HG02885 (cell line): ENCODE measurements at regions not wholly inside any gene's neighbourhood (a gene's known extent, or its start where the extent isn't known, plus 50 kb on each side); places are given as distances from the start of the nearest gene placed in this dataset.
"Not testable (repeated sequence)": the region's sequence is repeated elsewhere in the genome, so short reads cannot be mapped to it uniquely, and the experiment has no call there.

Experiments used
- ATAC-seq: cut with Tn5 transposase; IDR thresholded peaks from one replicate; pipeline ENCODE4 v1.9.1; 2021; ENCODE audit warnings: mild to moderate bottlenecking; ENCODE audit not compliant: unreplicated experiment, poor library complexity

DNA sequence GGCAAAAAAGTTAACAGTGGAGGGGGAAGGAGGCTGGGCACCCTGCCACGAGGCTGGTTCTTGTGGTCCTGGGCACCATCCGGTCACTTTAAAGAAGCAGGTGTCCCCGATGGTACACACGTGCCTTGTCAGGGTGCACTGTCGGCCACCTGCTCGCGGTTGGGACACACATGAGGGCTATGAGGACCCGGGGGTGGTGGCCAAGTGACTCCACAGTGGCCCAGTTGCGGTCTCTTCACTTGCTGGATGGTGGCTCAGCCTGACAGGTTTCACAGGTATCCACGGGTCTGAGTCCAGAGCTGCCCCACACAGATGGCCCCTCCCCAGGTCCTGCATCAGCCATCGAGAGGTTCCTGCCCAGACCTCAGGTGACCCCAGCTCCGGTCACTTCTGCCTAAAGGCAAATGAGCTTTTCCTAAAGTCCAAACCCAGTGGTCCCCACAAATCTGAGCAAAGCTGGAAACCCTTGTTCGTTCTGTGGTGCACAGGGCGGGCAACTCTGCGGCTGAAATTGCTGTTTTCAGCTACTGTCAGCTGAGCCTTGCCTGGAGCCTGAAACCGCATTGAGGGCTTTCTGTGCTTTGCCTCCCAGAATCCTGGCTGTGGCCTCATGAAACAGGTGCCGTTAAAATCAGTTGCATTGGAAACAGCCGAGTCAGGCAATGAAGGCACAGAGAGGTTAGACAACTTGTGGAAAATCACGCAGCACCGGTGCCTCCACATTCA, 144.0 kb downstream of the LAT start:
- not testable (repeated sequence) for ATAC-seq

DNA sequence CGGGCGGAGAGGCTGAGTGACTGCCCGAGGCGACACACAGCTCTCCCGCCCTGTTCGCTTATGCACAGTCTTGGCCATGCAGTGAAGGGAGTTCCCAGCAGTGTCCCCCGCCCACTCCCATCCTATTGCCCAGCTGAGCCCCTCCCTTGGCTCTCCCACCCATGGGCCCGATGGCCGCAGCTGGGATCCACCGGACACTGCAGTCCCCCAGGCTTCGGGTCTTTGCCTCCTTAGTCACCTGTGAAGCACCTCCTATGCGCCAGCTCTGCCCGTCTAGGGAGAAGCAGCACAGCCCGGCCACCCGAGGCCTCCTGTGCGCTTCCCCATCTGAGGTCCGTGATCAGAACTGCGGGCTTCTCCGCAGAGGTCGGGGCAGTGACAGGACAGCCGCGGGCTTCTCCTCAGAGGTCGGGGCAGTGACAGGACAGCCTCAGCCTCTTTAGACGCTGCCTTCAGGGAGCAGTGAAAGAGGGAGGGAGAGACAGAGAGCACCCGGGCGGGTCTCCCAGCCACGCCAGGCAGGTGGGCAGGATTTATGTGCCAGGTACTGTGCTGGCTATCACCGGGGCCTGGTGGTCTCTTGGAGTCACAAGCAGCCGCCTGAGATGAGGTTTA, 143.1 kb downstream of the LAT start:
- ATAC-seq: not testable (repeated sequence)

DNA sequence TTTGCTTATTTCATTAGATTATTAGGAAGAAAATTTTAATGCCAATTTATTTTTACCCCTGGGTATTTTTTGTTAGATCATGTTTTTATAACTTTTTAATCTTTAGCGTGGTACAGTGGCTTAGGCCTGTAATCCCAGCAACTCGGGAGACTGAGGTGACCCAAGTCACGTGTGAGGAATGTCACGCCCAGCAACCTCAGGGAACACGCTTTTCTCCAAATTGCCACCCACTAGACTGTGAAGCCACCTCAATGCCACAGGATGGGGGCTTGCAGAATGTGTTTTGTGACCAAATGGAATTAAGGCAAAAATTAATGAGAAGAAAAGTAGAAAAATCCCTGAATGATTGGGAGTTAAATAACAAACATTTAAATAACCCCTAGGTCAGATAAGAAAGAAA, 141.8 kb downstream of the LAT start:
- ATAC-seq: no peak

DNA sequence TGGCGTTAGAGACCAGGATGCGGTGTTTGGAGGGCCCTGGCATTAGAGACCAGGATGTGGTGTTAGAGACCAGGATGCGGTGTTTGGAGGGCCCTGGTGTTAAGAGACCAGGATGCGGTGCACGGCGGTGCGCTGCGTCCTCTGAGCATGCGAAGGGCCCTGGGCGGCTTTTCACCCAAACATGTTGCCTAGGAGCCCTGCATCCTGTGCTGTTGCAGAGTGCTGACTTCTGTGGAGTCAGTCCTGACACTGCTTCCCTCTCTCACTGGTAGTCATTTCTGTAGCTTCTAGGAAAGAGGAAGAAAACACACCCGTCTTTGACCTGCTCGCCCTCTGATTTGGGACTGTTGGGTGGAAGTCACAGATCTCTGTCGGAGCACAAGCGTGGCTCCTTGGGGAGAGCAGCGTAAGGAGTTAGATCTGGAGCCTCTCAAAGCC, 141.2 kb downstream of the LAT start:
- ATAC-seq: no peak

DNA sequence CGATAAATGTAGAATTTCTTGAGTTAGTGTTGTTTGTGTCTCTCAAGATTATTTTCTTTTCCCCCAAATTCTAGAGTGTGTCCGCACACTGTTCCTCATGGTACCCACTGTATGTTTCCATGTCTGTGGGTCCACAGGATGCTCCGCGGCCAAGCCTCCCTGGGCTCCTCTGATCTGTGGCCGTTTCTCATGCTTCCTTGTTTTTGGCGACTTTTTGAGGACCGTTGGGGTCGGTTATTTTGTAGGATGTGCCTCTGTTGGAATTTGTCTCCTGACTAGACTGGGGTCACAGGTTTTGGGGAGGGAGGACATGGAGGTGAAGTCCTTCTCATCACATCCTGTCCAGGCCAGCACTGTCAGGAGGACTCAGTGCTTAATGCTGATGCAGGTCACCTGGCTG, 140.0 kb downstream of the LAT start:
- ATAC-seq: no peak

DNA sequence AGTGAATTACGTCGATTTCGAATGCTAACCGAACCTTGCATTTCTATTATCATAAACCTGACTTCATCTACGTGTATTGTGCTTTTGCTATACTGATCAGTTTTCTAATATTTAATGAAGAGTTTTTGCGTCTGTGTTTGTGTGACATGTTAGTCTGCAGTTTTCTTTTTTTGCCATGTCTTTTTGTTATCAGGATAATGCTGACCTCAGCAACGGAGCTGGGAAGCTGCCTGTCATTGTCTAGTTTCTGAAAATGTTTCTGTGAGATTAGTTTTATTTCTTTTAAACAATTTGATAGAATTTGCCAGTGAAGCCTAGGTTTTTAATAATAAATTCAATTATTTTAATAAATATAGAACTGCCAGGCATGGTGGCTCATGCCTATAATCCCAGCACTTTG, 139.3 kb downstream of the LAT start:
- not testable (repeated sequence) for ATAC-seq

DNA sequence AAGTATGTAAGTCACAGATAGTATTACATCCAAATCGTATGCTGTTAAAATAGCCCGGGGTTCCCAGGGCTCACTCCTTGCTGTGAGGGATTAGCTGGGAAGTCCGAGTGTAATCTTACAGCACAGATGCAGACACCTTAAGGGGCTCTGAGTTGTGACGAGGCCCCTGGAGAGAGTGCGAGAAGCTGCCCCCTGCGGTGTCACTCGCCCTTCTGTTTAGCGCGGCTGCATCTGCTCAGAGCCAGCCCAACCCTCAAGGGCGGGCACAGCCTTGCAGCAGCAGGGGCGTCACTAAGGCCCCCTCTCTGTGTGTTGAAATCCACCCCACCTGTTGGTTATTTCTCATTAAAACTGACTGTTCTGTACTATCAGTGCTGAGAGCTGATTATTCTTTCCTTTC, 135.8 kb downstream of the LAT start:
- ATAC-seq: not testable (repeated sequence)

DNA sequence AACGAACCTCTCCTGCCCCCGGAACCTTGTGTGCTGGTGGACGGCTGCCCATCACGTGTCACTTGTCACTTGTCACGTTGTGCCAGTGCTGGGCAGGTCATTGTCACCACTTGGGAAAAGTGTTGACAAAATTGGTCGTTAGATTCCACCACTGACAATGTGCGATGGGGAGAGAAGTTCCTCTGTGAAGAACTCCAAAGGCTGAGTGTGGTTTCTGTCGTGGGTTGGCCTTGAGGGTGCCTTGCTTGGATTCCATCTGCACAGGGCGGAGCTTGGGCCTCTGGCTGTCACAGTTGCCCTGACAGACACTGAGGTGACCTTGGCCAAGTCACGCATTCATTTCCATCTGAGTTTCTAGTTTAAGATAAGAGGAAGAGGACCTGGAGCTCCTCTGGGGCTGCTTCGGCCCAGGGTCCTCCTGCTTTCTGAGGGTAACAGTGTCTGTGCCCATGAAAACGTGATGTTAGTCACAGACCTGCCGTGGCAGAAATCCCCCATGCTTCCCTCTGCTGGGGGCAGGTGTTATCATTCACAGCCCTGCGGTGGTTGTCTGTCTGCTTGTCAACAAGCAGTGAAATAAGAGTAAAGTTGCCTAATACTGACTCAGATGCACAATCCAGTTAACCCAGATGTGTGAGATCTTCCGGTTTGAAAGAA, 133.6 kb downstream of the LAT start:
- ATAC-seq: not testable (repeated sequence)

DNA sequence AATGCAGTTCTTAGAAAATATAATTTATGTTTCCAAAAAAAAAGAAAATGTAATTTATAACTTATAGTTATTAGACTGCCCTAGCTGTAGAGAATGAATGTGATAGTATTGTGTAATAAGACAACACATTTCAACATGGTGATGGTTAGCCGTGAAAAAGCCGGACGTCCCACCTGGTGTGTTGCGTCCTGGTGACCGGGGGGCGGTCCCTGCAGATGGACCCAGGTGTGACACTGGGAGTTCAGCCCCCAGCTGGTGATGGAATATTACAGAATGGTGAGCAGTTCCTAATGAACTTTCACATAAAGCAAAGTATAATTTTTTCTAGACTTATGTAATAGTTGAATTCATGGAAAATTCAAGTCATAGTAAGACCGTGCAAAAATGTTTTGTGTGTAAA, 132.8 kb downstream of the LAT start:
- ATAC-seq: no peak

DNA sequence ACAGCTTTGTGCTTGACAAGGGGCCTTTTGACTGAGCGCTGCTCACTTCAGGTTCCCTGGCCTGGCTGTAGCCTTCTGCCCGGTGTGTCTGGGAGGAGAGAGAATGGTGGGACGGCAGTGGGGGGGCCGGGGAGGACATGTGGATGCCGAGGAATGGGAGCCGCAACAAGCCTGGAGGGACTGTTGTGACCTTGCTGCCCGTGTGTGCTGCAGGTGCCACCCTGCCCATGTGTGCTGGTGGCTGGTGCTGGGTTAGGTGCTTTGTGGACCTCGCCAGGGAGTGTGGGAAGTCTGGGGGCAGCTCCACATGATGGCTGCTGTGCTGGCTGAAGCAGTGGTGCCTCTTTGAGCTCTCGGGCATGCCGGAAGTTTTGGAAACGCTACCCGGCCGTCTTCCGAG, 132.1 kb downstream of the LAT start:
- ATAC-seq: no peak

DNA sequence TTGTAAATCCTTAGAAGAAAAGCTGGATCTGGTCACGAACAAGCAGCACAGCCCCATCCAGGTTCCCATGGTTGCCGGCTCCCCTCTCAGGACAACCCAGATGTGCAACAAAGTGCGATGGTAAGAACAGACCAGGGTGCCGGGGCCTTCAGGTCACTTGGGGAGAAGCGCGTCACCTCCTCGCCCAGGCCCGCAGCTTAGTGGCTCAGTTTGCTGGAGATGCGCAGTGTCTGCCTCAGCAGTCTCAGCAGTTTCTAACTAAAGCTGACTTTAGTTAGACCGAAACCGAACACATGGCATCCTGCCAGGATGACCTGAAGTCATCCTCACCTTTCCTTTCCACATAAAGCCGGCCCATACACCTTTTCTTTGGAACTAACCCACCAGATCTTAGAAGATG, 131.4 kb downstream of the LAT start:
- ATAC-seq: not testable (repeated sequence)

DNA sequence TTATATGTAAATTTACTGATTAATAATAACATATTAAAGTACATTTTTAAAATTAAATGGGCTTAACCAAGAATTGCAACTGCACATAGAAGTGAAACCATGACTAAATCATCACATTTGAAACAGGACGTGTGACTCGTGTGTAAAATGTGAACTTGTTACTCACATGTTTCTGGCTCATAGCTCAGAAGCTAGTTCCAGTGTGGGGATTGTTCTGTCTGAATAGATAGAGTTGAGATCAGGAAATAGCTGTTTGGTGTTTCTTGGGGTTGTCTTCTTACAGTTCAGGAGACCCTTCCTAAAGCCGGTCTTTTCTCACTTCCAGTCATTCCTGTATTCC, 130.9 kb downstream of the LAT start:
- not testable (repeated sequence) for ATAC-seq

DNA sequence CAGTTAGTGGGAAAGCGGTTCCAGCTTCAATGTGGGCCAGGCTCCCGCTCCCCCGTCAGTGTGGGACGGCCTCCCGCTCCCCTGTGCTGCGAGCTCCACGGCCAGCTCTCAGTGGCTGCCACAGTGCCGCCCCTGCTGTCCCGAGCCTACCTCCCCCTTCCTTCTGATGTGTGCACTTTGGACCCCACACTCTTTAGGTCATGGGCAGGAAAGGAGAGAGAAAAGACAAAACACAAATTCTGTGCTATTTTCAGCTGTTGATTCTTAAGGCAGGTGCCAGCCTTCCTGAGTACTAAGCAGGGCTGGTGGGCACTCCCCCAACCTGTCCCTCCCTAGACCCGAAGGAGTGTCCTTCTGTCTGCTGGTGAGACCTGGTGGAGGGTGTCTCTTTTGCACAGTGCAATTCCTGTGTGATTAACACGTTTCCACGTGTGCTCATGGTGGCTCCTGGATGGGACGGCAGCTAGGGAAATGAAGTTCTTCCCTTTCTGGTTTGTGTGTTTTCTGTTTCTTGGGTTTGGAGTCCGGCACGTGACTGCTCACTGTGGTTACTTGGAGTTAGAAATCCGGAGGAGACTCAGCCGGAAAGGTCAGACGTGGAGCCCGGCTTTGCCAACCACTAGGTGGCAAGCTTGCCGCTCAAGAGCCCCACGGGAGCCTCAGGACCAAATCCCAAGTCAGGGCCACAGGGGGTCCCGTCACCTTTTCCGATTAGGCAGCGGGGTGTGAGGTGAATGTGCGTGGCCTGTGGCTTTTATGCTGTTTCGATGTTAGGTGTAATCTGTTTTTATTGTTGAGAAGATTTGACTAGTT, 130.3 kb downstream of the LAT start:
- ATAC-seq: not testable (repeated sequence)

DNA sequence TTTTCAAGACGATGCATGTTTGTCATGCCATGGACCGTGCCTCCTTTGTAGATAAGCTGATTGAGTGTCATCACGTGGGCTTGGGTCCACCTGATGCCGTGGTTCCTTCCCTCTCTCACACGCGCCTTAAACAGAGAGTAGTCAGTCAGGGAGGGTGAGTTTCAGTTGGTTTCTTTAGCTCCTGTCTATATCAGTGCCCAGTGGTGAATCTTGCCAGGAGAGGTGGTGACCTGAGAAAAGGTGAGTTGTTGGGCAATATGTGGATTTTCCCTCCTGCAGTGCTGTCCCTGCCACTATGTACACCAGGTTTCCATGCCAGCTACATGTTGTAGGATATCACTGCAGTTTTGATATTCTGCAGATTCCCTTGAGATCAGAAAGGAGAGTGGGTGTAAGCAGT, 129.7 kb downstream of the LAT start:
- no peak for ATAC-seq

DNA sequence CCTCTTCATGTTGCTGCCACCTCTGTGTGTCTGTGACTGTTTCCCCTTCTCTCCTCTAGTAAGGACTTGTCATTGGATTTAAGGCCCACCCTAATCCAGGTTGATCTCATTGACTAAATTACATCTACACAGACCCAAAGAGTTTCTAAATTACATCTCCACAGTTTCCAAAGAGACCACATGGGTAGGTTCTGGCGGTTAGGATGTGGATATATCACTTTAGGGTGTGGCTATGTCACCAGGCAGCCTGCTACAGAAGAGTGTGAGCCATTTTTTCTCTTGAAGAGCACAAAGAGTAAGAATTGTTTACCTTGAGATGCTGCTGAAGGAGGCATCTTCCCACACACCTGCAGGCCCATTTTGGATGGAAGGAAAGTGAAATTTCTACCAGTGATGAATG, 128.6 kb downstream of the LAT start:
- ATAC-seq: not testable (repeated sequence)

DNA sequence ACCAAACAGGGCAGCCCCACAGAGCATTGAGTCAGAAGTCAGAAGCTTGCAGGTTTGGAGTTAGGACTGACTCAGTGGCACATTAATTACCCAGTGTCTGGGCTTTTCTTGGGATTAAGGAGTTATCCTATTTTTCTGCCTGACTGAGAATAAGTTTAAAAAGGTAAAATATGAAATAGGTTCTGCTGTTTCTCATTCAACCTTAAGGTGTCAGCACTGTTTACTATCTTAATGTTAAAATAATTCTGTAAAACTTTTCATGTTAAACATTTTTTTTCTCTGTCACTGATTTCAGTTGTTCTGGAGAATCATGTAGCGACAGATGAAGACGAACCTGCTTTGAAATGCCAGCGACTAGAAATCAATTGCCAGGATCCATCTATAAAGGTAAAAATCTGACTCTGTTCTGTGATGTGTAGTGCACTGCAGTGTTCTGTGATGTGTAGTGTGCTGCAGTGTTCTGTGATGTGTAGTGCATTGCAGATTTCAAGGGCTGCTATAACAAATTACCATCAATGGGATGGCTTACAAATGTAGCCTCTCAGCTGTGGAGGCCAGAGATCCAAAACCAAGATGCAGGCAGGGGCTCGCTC, 128.0 kb downstream of the LAT start:
- no peak for ATAC-seq

DNA sequence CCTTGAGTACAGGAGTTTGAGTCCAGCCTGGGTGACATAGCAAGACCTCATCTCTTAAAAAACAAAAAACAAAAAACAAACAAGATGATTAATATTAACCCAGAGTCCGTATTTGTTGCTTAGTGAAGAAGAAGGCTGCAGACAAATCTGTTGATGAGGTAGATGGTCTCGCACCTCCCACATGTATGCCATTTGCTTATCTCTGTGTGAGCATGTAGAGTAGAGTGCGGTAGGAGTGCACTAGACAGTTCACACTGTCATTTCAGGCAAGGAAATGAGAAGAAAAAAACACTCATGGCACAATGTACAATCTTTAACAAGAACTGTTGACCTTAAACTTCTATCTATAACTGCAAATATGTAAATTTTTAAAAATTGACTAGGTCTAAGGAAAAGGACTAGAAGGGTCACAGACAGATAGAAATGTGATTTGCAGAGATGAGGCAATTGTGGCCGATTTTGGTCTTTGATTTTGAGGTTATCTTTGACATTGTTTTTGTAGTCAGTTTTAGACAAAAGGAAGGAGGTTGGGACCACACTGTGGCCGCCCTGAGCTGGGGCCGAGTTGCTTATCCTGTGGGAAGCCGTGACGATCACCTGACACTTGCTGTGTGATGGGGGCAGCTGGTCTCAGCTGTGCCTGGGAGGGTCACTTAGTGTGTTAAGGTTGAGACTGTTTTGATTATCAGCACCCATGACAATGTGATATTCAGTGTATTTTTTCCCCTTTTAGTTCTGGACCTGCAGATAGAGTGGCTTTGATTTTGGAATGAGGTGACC, 127.2 kb downstream of the LAT start:
- ATAC-seq: not testable (repeated sequence)

DNA sequence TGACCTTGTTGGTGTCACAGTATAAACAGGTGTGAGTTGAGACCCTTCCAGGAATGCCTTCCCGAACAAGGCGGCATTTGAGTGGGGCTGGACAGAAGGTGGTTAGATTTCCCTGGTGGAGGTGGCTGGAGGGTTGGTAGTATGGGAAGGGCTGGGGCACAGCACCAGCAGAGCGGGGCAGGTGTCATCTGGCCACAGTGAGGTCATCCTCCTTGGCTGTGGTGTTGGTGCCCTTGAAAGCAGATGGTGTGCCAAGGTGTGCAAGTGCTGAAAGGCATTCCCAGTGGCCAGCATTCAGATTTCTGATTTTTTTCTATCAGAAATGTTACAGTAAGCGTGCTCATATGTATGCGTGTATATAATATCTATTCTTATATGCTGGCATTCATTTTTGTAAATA, 126.6 kb downstream of the LAT start:
- ATAC-seq: no peak

DNA sequence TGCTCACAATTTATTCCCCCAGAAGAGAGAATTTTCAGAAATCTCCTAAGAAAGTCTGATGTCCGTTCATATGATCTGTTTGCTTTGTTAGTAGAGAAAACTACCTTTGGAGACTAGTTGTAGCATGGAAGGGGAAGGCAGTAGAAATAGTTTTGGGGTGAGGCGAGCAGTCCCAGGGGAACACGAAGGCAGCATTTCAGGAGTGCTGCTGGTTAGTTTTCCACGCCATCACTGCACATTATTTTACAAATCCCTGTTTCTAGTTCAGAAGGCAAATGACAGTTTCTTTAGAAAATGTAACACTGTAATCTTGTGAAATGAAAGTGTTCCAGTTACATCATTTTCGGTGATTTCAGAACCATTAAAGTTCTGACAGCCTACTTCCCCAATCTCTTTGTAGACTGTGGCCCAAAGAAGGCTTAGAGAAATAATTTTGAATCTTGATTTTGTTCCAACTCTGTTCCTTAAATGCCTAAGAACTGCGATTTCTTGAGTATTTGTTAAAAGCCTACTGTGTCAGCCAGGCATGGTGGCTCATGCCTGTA, 123.8 kb downstream of the LAT start:
- ATAC-seq: not testable (repeated sequence)
